H54 (cell line): ENCODE measurements at regions not wholly inside any gene's neighbourhood (a gene's known extent, or its start where the extent isn't known, plus 50 kb on each side); places are given as distances from the start of the nearest gene placed in this dataset.
"Not testable (repeated sequence)": the region's sequence is repeated elsewhere in the genome, so short reads cannot be mapped to it uniquely, and the experiment has no call there.

Experiments
- DNase-seq: peaks from one replicate; pipeline ENCODE4 v3.0.0; 2011; ENCODE audit warnings: low spot score, mixed read lengths; ENCODE audit not compliant: insufficient read length
- FAIRE-seq: peaks from 3 replicates; lab custom pipeline; 2011; peaks lifted over from hg19 to GRCh38; lab: Jason Lieb, UNC
- POLR2A ChIP-seq: IDR thresholded peaks from 2 replicates; pipeline ENCODE4 v1.6.1; 2011; ENCODE audit warnings: low read depth, mild to moderate bottlenecking, low read length

DNA sequence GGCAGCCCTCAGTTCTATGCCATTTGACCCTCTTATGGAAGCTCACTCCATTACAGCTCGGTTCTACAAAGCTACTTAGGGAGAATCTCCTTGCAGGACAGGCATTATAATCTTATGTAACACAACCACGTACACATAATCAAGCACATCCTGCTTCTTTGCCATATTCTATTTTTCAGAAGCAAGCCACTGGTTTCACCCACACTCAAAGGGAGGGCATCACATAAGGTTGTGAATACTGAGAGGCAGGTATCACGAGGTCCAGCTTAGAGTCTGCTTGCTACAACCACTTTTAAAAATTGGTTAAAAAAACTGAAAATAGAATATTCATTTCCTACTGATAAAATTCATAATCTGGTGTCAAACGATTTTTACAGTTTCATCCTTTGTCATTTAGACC lies 589.2 kb downstream of the SLC16A7 start:
- no peak for TF ChIP-seq POLR2A
- DNase-seq (no peak), FAIRE-seq (no peak)

DNA sequence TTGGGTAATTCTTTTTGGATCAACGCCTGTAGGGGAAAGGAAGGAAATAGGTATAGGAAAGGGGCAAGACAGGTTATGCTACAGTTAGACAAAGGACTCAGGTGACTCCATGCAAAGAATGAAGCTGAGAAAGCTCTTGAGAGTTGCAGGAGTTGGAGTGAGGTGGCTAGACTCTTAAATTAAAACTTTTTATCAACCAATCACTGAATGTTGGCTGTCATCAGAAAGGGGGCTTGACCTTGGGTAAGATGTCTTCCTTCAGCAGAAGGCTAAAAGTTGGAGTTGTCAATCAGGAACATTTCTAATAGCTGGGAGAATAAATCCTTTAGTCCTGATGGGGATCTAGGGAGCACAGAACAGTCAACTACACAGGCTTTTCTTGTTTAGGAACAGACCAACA lies 595.4 kb downstream of the SLC16A7 start:
- FAIRE-seq: no peak
- DNase-seq: no peak
- TF ChIP-seq POLR2A: no peak

DNA sequence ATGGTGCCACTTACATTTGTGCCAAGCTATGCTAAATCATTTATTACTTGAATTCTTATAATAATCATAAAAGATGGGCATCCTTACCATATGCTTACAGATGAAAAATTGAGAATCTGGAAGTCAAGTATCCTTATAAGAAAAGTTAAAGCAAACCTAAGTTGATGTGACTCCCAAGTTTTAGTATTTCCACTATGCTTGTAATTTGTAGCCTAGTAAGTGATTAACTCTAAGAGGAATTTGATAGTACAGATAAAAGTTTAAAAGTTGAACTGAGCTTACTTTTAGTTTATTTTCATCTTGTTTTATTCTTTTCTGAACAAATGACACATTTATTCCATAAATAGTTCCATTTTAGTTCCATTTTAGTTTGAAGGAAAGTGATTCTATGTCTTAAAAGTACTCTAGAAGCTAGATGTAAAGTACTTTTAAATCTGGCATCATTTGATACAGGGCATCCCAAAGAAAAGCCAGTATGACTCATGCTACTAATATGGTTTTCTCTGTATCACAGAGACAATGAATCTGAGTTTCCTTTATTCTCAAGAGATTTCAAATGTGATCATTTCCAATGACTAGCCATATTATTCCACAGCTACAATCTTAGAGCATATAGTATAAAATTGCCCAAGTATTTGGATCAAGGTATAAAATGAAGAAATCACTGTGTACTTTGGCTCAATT lies 596.0 kb downstream of the SLC16A7 start:
- FAIRE-seq: peak; percentile 67
- TF ChIP-seq POLR2A: no peak
- no peak for DNase-seq

DNA sequence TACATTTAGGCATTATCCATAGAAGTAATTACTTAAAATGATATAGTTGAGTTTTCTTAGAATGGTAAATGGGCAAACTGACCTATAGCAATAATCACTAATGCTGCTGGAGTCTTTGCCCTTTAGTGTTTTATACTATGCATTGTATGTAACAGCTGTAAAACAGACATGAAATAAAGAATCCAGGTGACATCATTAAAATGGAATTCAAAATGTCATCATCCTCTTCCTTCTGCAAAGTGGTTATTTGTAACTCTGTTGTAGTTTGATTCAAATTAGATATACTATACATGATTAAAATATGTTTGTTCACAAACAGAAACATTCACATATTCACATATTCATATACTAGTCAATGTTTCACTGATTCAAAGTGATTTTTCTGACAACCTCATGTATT lies 598.8 kb downstream of the SLC16A7 start:
- FAIRE-seq (peak; percentile 23), DNase-seq (no peak)
- TF ChIP-seq POLR2A: no peak

DNA sequence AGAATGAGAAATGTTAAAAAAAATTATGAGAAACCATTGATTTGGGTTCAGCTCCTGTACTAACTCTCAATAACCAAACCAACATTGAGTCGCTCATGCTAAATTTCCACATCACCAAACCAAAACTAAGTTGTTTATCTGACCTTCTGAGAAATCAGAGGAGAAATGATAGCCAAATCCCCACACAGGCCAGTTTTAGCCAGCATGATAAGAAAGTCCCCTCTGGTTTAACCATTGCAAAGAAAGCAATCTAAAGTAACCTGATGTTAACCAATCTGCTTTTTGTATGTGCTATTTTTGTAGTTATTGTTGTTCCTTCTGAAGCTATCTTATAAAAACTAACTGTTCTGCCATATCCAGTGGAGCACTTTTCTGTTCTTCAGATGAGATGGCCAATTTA lies 599.7 kb downstream of the SLC16A7 start:
- DNase-seq: no peak

DNA sequence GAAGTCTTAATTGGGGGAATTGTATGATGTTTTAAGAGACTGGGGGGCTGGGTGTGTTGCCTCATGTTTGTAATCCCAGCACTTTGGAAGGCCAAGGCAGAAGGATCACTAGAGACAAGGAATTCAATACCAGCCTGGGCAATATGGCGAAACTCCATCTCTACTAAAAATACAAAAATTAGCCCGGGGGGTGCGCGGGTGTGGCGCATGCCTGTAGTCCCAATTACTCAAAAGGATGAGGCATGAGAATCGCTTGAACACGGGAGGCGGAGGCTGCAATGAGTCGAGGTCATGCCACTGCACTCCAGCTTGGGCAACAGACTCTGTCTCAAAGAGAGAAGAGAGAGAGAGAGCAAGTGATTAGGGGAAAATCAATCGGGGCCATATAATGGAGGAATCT lies 600.5 kb downstream of the SLC16A7 start:
- DNase-seq (no peak), FAIRE-seq (no peak)
- no peak for TF ChIP-seq POLR2A

More for the DNA sequence above, 599.7 kb downstream of the SLC16A7 start:
- no peak for FAIRE-seq
- no peak for TF ChIP-seq POLR2A

DNA sequence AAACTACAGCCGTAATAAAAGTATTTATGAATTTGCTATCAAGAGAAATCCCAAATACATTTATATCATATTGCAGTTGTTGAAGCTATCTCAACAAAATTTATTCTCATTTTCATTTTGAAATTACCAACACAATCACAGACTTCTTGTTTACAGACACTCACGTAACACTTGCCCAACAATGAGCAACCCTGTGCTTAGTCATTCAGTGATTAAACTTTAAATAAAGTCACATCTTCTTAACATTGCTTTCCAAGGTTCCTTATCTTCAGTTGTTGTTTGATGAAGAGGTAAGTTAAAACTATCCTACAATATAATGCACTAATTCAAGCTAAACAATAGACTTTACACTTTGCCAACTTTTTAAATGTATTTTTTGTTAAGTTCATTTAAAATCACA lies 601.8 kb downstream of the SLC16A7 start:
- no peak for DNase-seq
- FAIRE-seq: no peak
- no peak for TF ChIP-seq POLR2A

DNA sequence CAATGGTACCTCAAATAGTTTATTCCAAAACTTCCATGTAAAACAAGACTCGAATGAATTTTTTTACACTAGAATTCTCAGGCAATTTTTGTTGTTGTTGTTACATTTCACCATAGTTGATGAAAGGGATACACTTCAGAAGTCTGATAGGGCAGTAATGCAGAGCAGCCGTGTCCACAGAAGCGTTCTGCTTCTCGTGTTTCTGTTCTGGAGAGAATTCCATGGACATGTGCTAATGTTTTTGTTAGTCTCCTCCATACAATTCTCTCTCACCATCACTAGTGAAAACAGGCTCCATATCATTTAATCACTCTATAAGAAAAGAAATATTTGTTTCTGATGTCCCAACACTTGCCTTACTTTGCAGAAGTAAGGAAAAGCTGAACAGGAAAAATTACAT lies 606.1 kb downstream of the SLC16A7 start:
- TF ChIP-seq POLR2A: no peak
- FAIRE-seq (no peak), DNase-seq (no peak)

DNA sequence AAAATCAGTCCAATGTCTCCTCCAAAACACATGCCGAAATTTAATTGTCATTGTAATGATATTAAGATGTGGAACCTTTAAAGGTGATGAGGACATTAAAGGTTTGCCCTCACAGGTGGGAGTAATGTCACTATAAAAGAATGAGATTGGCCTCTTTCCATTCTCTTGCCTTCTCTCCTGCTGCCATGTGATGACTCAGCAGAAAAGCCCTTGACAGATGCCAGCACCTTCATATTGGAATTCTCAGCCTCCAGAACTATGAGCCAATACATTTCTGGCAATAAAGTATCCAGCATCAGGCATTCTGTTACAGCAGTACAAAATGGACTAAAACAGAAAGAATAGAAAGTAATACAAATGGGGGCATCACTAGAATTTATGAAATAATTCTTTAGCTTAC lies 609.7 kb downstream of the SLC16A7 start:
- DNase-seq (no peak), FAIRE-seq (peak; percentile 95)
- TF ChIP-seq POLR2A: no peak

DNA sequence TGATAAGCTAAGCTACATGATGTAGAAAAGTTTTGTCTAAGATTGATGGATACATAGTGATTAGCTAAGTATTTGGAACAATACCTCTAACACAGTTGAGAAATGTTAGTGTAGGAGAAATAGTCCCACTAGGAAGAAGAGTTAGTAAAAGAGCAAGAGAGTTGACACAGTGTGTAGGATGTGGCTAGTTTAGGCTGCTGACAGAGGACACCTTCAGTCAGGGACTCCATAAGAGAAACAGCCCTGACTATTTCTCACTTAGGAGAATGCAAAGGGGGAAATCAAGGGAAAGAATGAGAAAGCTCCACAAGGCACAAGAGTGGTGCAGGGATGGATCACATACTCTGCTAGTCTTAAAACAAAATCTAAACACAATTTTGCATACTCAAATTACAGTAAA lies 613.7 kb downstream of the SLC16A7 start:
- no peak for TF ChIP-seq POLR2A
- peak; percentile 20 for FAIRE-seq

DNA sequence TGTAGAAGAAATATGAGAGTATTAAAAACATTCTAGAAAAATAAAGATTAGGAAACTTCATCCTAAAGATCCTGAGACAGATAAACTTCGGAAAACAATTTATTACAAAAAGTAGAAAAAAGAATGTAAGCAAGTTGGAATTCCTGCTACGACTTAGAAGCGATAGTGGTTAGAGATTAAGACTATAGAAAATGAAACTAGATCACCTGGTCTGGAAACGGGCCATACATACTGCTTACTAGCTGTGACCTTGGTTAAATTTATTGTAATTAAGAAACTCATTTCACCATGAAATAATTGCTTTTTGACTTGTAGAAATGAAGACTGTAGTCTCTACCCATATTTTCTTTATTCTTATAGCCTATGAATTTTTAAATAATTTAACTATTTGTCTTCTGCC lies 614.1 kb downstream of the SLC16A7 start:
- DNase-seq (no peak), FAIRE-seq (no peak)

More for the DNA sequence above, 613.7 kb downstream of the SLC16A7 start:
- no peak for DNase-seq

DNA sequence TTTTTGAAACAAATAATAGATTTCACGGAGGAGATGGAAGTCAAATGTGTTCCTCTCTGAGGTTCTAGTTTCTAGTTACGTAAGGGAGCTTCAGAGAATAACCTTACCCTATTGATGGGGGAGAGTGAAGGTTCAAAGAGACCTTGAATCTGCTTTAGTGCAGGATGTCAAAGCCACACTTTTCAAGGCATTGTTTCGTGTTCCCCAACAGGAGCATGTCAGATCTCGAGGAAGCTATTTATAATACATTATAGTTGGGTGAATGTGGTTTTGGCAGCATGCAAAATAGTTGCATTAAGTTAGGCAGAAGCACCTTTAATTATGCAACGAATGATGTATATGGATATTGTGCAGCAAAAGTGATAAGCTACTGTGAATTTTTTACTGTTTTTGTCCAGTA lies 614.9 kb downstream of the SLC16A7 start:
- TF ChIP-seq POLR2A: no peak

More for the DNA sequence above, 614.1 kb downstream of the SLC16A7 start:
- TF ChIP-seq POLR2A: no peak

DNA sequence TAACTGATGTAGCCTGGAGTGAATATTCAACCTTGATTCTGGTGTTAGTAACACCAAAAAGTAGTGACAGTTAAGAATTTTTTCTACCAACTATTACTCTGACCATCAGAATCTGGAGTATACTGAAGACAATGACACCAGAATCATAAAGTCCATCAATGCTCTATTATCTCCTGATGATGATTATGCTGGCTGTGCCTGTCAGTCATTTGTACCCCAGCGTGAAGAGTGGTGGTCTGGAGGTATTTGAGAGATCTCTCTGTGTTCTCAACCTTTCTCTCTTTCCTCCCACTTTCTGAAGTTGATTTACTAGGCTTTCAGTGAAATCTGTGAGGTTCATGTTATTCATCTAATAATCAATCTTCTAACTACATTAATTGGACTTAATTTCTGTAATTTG lies 615.4 kb downstream of the SLC16A7 start:
- no peak for TF ChIP-seq POLR2A
- FAIRE-seq: no peak
- no peak for DNase-seq

More for the DNA sequence above, 614.9 kb downstream of the SLC16A7 start:
- DNase-seq: no peak
- FAIRE-seq: no peak

DNA sequence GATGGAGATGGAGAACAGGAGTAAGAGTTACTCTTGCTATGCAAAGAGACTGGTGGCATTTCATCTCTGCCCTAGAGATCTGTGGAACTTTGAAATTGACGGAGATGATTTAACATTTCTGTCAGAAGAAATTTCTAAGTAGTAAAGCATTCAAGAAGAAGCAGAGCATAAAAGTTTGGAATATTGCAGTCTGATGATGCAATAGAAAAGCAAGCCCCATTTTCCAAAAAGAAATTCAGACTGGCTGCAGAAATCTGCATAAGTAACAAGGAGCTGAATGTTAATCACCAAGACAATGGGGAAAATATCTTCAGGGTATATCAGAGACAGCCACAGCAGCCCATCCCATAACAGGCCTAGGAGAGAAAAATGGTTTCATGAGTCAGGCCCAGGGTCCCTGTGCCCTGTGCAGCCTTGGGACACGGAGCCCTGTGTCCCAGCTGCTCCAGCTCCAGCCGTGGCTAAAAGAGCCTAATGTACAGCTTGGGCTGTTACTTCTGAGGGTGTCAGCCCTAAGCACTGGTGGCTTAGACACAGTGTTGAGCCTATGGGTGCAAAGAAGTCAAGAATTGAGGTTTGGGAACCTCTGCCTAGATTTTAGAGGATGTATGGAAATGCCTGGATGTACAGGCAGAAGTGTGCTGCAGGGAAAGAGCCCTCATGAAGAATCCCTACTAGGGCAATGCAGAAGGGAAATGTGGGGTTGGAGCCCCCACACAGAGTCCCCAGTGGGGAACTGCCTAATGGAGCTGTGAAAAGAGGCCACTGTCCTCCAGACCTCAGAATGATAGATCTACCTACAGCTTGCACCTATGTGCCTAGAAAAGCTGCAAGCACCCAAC lies 616.6 kb downstream of the SLC16A7 start:
- FAIRE-seq: no peak
- no peak for DNase-seq

DNA sequence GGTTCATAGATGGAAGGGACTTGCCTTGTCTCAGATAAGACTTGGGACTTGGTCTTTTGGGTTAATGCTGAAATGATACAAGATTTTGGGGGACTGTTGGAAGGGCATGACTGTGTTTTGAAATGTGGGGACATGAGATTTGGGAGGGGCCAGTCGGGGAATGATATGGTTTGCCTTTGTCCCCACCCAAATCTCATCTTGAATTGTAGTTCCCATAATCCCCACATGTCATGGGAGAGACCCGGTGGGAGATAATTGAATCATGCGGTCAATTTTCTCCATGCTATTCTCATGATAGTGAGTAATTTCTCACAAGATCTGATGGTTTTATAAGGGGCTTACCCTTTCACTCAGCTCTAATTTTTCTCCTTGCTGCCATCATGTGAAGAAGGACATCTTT lies 617.4 kb downstream of the SLC16A7 start:
- DNase-seq, FAIRE-seq: not testable (repeated sequence)

More for the DNA sequence above, 616.6 kb downstream of the SLC16A7 start:
- no peak for TF ChIP-seq POLR2A
